ENCODE measurements at regions not wholly inside any gene's neighbourhood (a gene's known extent, or its start where the extent isn't known, plus 50 kb on each side); places are given as distances from the start of the nearest gene placed in this dataset.

DNA sequence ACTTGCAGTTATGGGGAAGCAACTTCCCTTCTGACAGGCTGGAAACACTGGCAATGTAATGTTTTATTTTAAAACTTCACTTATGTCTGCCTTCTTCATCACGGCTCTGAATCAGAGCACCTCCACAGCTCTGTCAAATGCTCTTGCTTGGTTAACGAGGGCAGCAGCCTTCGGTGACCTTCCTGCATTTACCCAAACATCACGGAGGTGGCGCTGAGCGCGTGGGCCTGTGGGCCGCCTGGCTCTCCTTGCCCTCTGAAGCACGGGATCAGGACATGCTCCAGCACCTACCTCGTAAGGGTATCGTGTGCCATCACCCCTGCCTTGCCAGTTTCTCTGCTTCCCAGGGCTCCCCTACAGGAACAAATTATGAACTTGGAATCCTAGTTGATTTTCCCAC is 310.0 kb downstream of the TEX29 start:
- TF ChIP-seq, protein P1, sequence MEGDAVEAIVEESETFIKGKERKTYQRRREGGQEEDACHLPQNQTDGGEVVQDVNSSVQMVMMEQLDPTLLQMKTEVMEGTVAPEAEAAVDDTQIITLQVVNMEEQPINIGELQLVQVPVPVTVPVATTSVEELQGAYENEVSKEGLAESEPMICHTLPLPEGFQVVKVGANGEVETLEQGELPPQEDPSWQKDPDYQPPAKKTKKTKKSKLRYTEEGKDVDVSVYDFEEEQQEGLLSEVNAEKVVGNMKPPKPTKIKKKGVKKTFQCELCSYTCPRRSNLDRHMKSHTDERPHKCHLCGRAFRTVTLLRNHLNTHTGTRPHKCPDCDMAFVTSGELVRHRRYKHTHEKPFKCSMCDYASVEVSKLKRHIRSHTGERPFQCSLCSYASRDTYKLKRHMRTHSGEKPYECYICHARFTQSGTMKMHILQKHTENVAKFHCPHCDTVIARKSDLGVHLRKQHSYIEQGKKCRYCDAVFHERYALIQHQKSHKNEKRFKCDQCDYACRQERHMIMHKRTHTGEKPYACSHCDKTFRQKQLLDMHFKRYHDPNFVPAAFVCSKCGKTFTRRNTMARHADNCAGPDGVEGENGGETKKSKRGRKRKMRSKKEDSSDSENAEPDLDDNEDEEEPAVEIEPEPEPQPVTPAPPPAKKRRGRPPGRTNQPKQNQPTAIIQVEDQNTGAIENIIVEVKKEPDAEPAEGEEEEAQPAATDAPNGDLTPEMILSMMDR (IDR thresholded peaks at IDR 0.05): no peak
- TF ChIP-seq POLR2A (IDR thresholded peaks at IDR 0.05): no peak
